ENCODE measurements at regions not wholly inside any gene's neighbourhood (a gene's known extent, or its start where the extent isn't known, plus 50 kb on each side); places are given as distances from the start of the nearest gene placed in this dataset.

GRCh38 chr9:135014311-135015010, 73.0 kb upstream of the OLFM1 start:
- Histone ChIP-seq H3K27me3 (ENCODE audit: low read length) (peaks cover 1% of the 10 kb centered on the region; the same call in 1 of the 2 replicates), H4K20me1 (ENCODE audit: low read depth, low read length) (no peaks in the 10 kb centered on the region), H3K9me3 (ENCODE audit: insufficient read depth, low read length) (peaks cover 4% of the 10 kb centered on the region; the same call in 1 of the 2 replicates), H3K9ac (ENCODE audit: low read length) (no peak overlapping the region), H3K4me2 (ENCODE audit: low read depth, low read length, poor library complexity, severe bottlenecking) (no peak overlapping the region), H3F3A (ENCODE audit: insufficient read depth) (no peaks in the 10 kb centered on the region), H3K9me2 (replicated peaks; ENCODE audit: insufficient read depth, low read length) (no peaks in the 10 kb centered on the region), H3K79me2 (ENCODE audit: insufficient read depth, low read length) (no peaks in the 10 kb centered on the region), H3K4me3 (ENCODE audit: insufficient read depth, low read length, poor library complexity, severe bottlenecking) (no peak overlapping the region), H3K27ac (ENCODE audit: low read depth, low read length) (no peak overlapping the region), H3K36me3 (ENCODE audit: low read length) (no peaks in the 10 kb centered on the region), H2AFZ (ENCODE audit: low read depth, low read length, severe bottlenecking) (no peak overlapping the region)
- TF ChIP-seq, protein P1, sequence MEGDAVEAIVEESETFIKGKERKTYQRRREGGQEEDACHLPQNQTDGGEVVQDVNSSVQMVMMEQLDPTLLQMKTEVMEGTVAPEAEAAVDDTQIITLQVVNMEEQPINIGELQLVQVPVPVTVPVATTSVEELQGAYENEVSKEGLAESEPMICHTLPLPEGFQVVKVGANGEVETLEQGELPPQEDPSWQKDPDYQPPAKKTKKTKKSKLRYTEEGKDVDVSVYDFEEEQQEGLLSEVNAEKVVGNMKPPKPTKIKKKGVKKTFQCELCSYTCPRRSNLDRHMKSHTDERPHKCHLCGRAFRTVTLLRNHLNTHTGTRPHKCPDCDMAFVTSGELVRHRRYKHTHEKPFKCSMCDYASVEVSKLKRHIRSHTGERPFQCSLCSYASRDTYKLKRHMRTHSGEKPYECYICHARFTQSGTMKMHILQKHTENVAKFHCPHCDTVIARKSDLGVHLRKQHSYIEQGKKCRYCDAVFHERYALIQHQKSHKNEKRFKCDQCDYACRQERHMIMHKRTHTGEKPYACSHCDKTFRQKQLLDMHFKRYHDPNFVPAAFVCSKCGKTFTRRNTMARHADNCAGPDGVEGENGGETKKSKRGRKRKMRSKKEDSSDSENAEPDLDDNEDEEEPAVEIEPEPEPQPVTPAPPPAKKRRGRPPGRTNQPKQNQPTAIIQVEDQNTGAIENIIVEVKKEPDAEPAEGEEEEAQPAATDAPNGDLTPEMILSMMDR (IDR thresholded peaks at IDR 0.05; ENCODE audit: insufficient read depth, low read length, poor library complexity, severe bottlenecking) = no peak
- TF ChIP-seq EZH2phosphoT487 (conservative IDR thresholded peaks at IDR 0.05; ENCODE audit: low read length) = no peak

DNA sequence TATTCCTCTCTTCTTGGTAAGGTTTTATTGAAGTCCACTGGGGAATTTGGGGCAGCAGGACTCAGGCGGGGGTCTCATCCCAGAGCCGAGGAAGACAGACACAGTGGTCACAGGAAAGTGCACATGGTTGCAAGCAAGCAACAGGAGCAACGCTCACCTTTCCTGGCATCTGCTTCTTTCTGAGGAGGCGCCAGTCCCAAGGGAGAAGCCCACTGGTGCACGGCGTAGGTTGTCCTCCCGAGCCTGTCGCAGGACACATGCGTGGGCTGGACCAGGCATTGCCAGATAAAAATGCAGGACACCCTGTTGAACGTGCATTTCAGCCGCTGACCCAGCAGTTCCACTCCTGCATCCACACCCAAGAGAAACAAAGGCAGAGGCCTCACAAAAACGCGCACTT, 72.4 kb upstream of the OLFM1 start:
- Histone ChIP-seq H3K9ac (ENCODE audit: low read length) (no peak overlapping the region), H4K20me1 (ENCODE audit: low read depth, low read length) (no peaks in the 10 kb centered on the region), H3K36me3 (ENCODE audit: low read length) (no peaks in the 10 kb centered on the region), H2AFZ (ENCODE audit: low read depth, low read length, severe bottlenecking) (no peak overlapping the region), H3K27ac (ENCODE audit: low read depth, low read length) (no peak overlapping the region), H3K4me2 (ENCODE audit: low read depth, low read length, poor library complexity, severe bottlenecking) (no peak overlapping the region), H3F3A (ENCODE audit: insufficient read depth) (no peaks in the 10 kb centered on the region), H3K79me2 (ENCODE audit: insufficient read depth, low read length) (no peaks in the 10 kb centered on the region), H3K27me3 (ENCODE audit: low read length) (peaks cover 3% of the 10 kb centered on the region; the same call in 1 of the 2 replicates), H3K9me2 (replicated peaks; ENCODE audit: insufficient read depth, low read length) (no peaks in the 10 kb centered on the region), H3K4me3 (ENCODE audit: insufficient read depth, low read length, poor library complexity, severe bottlenecking) (no peak overlapping the region), H3K9me3 (ENCODE audit: insufficient read depth, low read length) (peaks cover 4% of the 10 kb centered on the region; the same call in 1 of the 2 replicates)
- TF ChIP-seq, protein P1 (IDR thresholded peaks at IDR 0.05; ENCODE audit: insufficient read depth, low read length, poor library complexity, severe bottlenecking) = no peak
- TF ChIP-seq EZH2phosphoT487 (conservative IDR thresholded peaks at IDR 0.05; ENCODE audit: low read length) = no peak

DNA sequence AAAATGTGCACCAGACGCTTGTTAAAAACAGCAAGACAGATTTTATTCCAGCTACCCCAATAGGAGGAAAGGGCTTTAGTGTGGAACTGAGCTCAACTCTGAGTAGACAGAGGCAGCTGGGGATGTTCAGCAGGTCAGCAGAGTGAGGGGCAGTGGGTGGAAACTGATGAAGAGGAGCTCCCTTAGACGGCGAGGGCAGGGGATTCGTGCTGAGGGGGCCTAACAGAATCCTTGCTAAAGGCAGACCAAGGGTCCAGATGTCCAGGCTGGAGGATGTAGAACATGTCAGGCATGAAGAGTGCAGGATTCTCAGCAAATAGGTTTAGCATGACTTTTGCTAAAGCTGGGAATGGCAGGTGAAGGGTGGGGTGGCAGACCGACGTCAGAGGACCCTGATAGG, 71.9 kb upstream of the OLFM1 start:
- Histone ChIP-seq H2AFZ (ENCODE audit: low read depth, low read length, severe bottlenecking) (no peak overlapping the region), H3K9ac (ENCODE audit: low read length) (no peak overlapping the region), H3K27ac (ENCODE audit: low read depth, low read length) (no peak overlapping the region), H3K4me2 (ENCODE audit: low read depth, low read length, poor library complexity, severe bottlenecking) (no peak overlapping the region), H3K9me3 (ENCODE audit: insufficient read depth, low read length) (peaks cover 4% of the 10 kb centered on the region; the same call in 1 of the 2 replicates), H4K20me1 (ENCODE audit: low read depth, low read length) (no peaks in the 10 kb centered on the region), H3K36me3 (ENCODE audit: low read length) (no peaks in the 10 kb centered on the region), H3K79me2 (ENCODE audit: insufficient read depth, low read length) (no peaks in the 10 kb centered on the region), H3K9me2 (replicated peaks; ENCODE audit: insufficient read depth, low read length) (no peaks in the 10 kb centered on the region), H3K27me3 (ENCODE audit: low read length) (peaks cover 3% of the 10 kb centered on the region; the same call in 1 of the 2 replicates), H3F3A (ENCODE audit: insufficient read depth) (no peaks in the 10 kb centered on the region), H3K4me3 (ENCODE audit: insufficient read depth, low read length, poor library complexity, severe bottlenecking) (no peak overlapping the region)
- TF ChIP-seq, protein P1 (IDR thresholded peaks at IDR 0.05; ENCODE audit: insufficient read depth, low read length, poor library complexity, severe bottlenecking) = no peak
- TF ChIP-seq EZH2phosphoT487 (conservative IDR thresholded peaks at IDR 0.05; ENCODE audit: low read length) = no peak

Data from SU-DHL-6 (cell line).